ENCODE measurements at regions not wholly inside any gene's neighbourhood (a gene's known extent, or its start where the extent isn't known, plus 50 kb on each side); places are given as distances from the start of the nearest gene placed in this dataset.
"Not testable (repeated sequence)": the region's sequence is repeated elsewhere in the genome, so short reads cannot be mapped to it uniquely, and the experiment has no call there.

- no peak overlapping the region for H3K4me3 ChIP-seq (ENCODE audit: insufficient read length, low read depth)
- no peaks in the 10 kb centered on the region for H3K4me1 ChIP-seq (ENCODE audit: insufficient read depth, insufficient read length)
- no peak for DNase-seq (ENCODE audit: low read depth, low spot score)
- no peak overlapping the region for H3K9ac ChIP-seq (ENCODE audit: insufficient read length, low read depth)
- H3K36me3 ChIP-seq (ENCODE audit: insufficient read depth, insufficient read length, low read length) = no peaks in the 10 kb centered on the region
- H3K9me3 ChIP-seq (ENCODE audit: insufficient read depth, low read length) = no peaks in the 10 kb centered on the region
- no peaks in the 10 kb centered on the region for H3K27me3 ChIP-seq (ENCODE audit: insufficient read depth, insufficient read length)
- TF ChIP-seq ZNF274 (IDR thresholded peaks at IDR 0.05; ENCODE audit: low read depth, low read length) (no peak), SUZ12 (IDR thresholded peaks at IDR 0.05; ENCODE audit: extremely low read depth, insufficient read depth, insufficient read length) (no peak), YY1 (IDR thresholded peaks at IDR 0.05; ENCODE audit: insufficient read depth, insufficient read length) (no peak)
These were observed 539.0 kb upstream of the PPP2R3A start for GRCh38 chr3:135426508-135426907.

GRCh38 chr3:135432402-135432801, 533.1 kb upstream of the PPP2R3A start:
- Histone ChIP-seq H3K9me3 (ENCODE audit: insufficient read depth, low read length) (no peaks in the 10 kb centered on the region), H3K36me3 (ENCODE audit: insufficient read depth, insufficient read length, low read length) (no peaks in the 10 kb centered on the region), H3K9ac (ENCODE audit: insufficient read length, low read depth) (no peak overlapping the region), H3K4me3 (ENCODE audit: insufficient read length, low read depth) (no peak overlapping the region), H3K27me3 (ENCODE audit: insufficient read depth, insufficient read length) (no peaks in the 10 kb centered on the region), H3K4me1 (ENCODE audit: insufficient read depth, insufficient read length) (no peaks in the 10 kb centered on the region)
- no peak for DNase-seq (ENCODE audit: low read depth, low spot score)
- TF ChIP-seq SUZ12 (IDR thresholded peaks at IDR 0.05; ENCODE audit: extremely low read depth, insufficient read depth, insufficient read length) (no peak), YY1 (IDR thresholded peaks at IDR 0.05; ENCODE audit: insufficient read depth, insufficient read length) (no peak), ZNF274 (IDR thresholded peaks at IDR 0.05; ENCODE audit: low read depth, low read length) (no peak)

- peak overlapping the region; percentile 64 for H3K9ac ChIP-seq (ENCODE audit: insufficient read length, low read depth)
These were observed 526.5 kb upstream of the PPP2R3A start for GRCh38 chr3:135438889-135439597.

GRCh38 chr3:135439632-135440031, 525.9 kb upstream of the PPP2R3A start:
- not testable (repeated sequence) for H3K9me3 ChIP-seq (ENCODE audit: insufficient read depth, low read length); H3K27me3 ChIP-seq (ENCODE audit: insufficient read depth, insufficient read length); H3K4me1 ChIP-seq (ENCODE audit: insufficient read depth, insufficient read length); H3K36me3 ChIP-seq (ENCODE audit: insufficient read depth, insufficient read length, low read length); DNase-seq (ENCODE audit: low read depth, low spot score)
- peak overlapping the region; percentile 64 for H3K9ac ChIP-seq (ENCODE audit: insufficient read length, low read depth)
- H3K4me3 ChIP-seq (ENCODE audit: insufficient read length, low read depth) = peak overlapping the region; percentile 49

More at GRCh38 chr3:135438889-135439597, 526.5 kb upstream of the PPP2R3A start:
- peak; percentile 18 for DNase-seq (ENCODE audit: low read depth, low spot score)
- not testable (repeated sequence) for H3K9me3 ChIP-seq (ENCODE audit: insufficient read depth, low read length); H3K4me1 ChIP-seq (ENCODE audit: insufficient read depth, insufficient read length); H3K27me3 ChIP-seq (ENCODE audit: insufficient read depth, insufficient read length); H3K36me3 ChIP-seq (ENCODE audit: insufficient read depth, insufficient read length, low read length)
- peak overlapping the region; percentile 49 for H3K4me3 ChIP-seq (ENCODE audit: insufficient read length, low read depth)

GRCh38 chr3:135440233-135440632, 525.3 kb upstream of the PPP2R3A start:
- DNase-seq (ENCODE audit: low read depth, low spot score) = no peak
- H3K9me3 ChIP-seq (ENCODE audit: insufficient read depth, low read length) = no peaks in the 10 kb centered on the region
- H3K36me3 ChIP-seq (ENCODE audit: insufficient read depth, insufficient read length, low read length) = no peaks in the 10 kb centered on the region
- no peaks in the 10 kb centered on the region for H3K27me3 ChIP-seq (ENCODE audit: insufficient read depth, insufficient read length)
- no peak overlapping the region for H3K4me3 ChIP-seq (ENCODE audit: insufficient read length, low read depth)
- TF ChIP-seq YY1 (IDR thresholded peaks at IDR 0.05; ENCODE audit: insufficient read depth, insufficient read length) (no peak), ZNF274 (IDR thresholded peaks at IDR 0.05; ENCODE audit: low read depth, low read length) (no peak), SUZ12 (IDR thresholded peaks at IDR 0.05; ENCODE audit: extremely low read depth, insufficient read depth, insufficient read length) (no peak)
- H3K4me1 ChIP-seq (ENCODE audit: insufficient read depth, insufficient read length) = no peaks in the 10 kb centered on the region
- H3K9ac ChIP-seq (ENCODE audit: insufficient read length, low read depth) = no peak overlapping the region

- Histone ChIP-seq H3K36me3 (ENCODE audit: insufficient read depth, insufficient read length, low read length) (no peaks in the 10 kb centered on the region), H3K9ac (ENCODE audit: insufficient read length, low read depth) (no peak overlapping the region)
- TF ChIP-seq YY1 (IDR thresholded peaks at IDR 0.05; ENCODE audit: insufficient read depth, insufficient read length) (no peak), SUZ12 (IDR thresholded peaks at IDR 0.05; ENCODE audit: extremely low read depth, insufficient read depth, insufficient read length) (no peak), ZNF274 (IDR thresholded peaks at IDR 0.05; ENCODE audit: low read depth, low read length) (no peak)
These were observed 524.8 kb upstream of the PPP2R3A start for GRCh38 chr3:135440746-135441145.

GRCh38 chr3:135444058-135444457, 521.5 kb upstream of the PPP2R3A start:
- H3K27me3 ChIP-seq (ENCODE audit: insufficient read depth, insufficient read length) = no peaks in the 10 kb centered on the region

More at GRCh38 chr3:135440746-135441145, 524.8 kb upstream of the PPP2R3A start:
- Histone ChIP-seq H3K9me3 (ENCODE audit: insufficient read depth, low read length) (no peaks in the 10 kb centered on the region), H3K27me3 (ENCODE audit: insufficient read depth, insufficient read length) (no peaks in the 10 kb centered on the region), H3K4me3 (ENCODE audit: insufficient read length, low read depth) (no peak overlapping the region), H3K4me1 (ENCODE audit: insufficient read depth, insufficient read length) (no peaks in the 10 kb centered on the region)
- no peak for DNase-seq (ENCODE audit: low read depth, low spot score)

More at GRCh38 chr3:135444058-135444457, 521.5 kb upstream of the PPP2R3A start:
- H3K4me3 ChIP-seq (ENCODE audit: insufficient read length, low read depth) = no peak overlapping the region
- H3K9me3 ChIP-seq (ENCODE audit: insufficient read depth, low read length) = no peaks in the 10 kb centered on the region
- no peak for DNase-seq (ENCODE audit: low read depth, low spot score)
- H3K4me1 ChIP-seq (ENCODE audit: insufficient read depth, insufficient read length) = no peaks in the 10 kb centered on the region
- no peak overlapping the region for H3K9ac ChIP-seq (ENCODE audit: insufficient read length, low read depth)
- TF ChIP-seq ZNF274 (IDR thresholded peaks at IDR 0.05; ENCODE audit: low read depth, low read length) (no peak), SUZ12 (IDR thresholded peaks at IDR 0.05; ENCODE audit: extremely low read depth, insufficient read depth, insufficient read length) (no peak), YY1 (IDR thresholded peaks at IDR 0.05; ENCODE audit: insufficient read depth, insufficient read length) (no peak)
- no peaks in the 10 kb centered on the region for H3K36me3 ChIP-seq (ENCODE audit: insufficient read depth, insufficient read length, low read length)

Measured in NT2/D1 (cell line).